22Rv1 (cell line): ENCODE measurements at regions not wholly inside any gene's neighbourhood (a gene's known extent, or its start where the extent isn't known, plus 50 kb on each side); places are given as distances from the start of the nearest gene placed in this dataset.
A peak's percentile ranks its signal among the peaks of the same experiment; 100 is the strongest.

Experiments
- H3K27ac ChIP-seq: fragments of 450-650 bp; 2 replicates; pipeline ENCODE4 v1.5.1; 2017
- CTCF ChIP-seq: fragments of 450-650 bp; IDR thresholded peaks from 2 replicates; pipeline ENCODE4 v1.5.1; 2017; ENCODE audit warnings: mild to moderate bottlenecking
- ZFX ChIP-seq: fragments of 450-650 bp; IDR thresholded peaks from 2 replicates; pipeline ENCODE4 v1.6.1; 2017; ENCODE audit warnings: antibody characterized with exemption, borderline replicate concordance

DNA sequence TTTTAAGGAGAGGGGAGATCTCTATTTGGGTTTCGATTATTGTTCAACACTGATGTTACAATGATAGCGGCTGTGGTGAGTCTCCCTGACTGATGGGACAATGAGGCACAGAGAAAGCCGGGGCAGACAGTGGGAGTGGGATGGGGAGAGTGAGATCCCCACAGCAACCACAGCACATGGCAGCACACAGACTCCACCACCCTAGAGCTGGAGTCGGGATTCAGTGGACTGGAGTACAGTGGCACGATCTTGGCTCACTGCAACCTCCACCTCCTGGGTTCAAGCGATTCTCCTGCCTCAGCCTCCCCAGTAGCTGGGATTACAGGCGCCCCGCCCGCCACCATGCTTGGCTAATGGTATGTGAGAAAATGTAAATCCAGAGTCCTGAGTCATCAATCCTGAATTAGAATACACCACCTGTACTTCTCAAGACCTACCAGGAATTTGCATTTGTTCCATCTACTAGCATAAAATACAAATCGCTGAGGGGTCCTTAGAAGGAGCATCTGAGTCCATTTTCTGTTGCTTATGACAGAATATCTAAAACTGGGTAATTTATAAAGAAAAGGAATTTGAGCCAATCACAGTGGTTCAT lies 125.8 kb downstream of the TOMM20 start:
- H3K27ac ChIP-seq = no peak overlapping the region
- TF ChIP-seq ZFX (no peak), CTCF (no peak)

- H3K27ac ChIP-seq = no peak overlapping the region
- TF ChIP-seq CTCF = no peak
- TF ChIP-seq ZFX = no peak
Measured at GRCh38 chr1:234999513-234999940, 129.1 kb downstream of the TOMM20 start.

DNA sequence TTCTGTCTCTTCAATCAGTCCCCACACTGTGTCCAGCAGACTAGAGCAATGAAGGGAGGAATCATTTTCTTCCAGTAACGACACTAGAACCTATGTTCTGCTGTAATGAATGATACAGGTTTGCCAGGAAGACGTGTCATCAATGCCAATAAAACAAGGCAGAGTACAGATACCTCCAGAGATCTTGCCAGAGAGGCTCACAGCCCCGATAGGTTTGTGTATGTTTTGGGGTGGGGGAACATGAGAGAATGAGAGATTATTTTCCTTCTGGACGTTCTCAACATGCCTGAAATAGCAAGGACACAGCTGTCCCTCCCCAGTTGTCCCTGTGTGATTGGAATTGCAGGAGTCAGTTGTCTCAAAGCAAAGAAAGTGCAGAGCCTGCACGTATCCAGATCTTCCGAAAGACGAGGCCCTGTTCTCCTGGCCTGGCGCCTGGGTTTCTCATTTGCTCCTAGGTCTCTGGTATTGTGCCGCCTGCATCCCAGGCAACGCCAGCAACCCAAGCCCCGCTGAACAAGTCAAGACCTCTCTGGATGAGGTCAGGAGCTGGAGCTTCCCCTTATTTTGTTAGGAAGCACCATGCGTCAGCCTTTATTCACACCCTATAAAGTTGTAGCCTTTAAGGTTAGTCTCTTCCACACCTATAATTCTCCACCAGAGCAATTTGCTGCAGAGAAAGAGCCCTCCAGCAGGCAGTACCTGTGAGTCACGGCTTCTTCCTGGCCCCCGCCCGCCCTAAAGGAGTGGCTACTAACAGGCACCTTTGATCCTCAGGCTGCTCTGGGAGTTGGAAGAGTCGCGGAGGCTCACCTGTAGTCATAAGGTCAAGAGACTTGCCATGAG lies 130.5 kb downstream of the TOMM20 start:
- peak overlapping the region; percentile 91 for H3K27ac ChIP-seq
- TF ChIP-seq CTCF (no peak), ZFX (no peak)

DNA sequence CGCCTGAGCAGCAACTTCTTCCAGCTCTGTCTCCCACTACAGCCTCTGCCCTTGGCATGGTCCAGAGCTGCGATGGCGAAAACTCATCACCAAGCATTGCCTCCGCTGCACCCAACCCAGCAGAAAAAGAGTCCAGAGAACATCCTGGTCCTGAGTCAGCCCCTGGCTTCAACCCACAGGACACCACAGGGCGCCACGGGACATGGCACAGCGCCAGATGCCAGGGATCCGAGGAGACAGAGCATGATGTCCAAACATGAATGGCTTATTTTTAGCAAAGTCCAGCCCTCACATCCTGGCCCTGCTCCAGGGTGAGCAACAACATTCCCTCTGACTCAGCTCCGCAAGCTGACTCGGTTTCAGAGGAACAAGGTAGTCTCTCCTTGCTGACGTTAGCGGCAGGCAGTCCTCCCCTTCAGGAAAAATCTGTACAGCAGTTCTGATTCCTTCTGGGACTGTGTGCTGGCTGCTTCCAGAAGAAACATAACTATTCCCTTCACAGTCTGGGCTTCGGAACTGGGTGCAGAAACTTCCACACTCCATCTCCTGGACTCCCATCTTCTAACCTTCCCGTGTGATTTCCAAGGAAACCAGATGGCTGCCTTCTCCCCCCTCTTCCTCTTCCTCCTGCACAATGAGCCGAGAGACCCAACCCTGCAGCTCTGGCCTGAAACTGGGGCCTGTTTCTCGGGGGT lies 131.3 kb downstream of the TOMM20 start:
- H3K27ac ChIP-seq = peak overlapping the region; percentile 91
- TF ChIP-seq CTCF (no peak), ZFX (no peak)

- H3K27ac ChIP-seq = peak overlapping the region; percentile 91
- TF ChIP-seq ZFX (no peak), CTCF (peak; percentile 20; the same call in 1 of the 2 replicates)
Measured at GRCh38 chr1:234996245-234996757, 132.3 kb downstream of the TOMM20 start.

DNA sequence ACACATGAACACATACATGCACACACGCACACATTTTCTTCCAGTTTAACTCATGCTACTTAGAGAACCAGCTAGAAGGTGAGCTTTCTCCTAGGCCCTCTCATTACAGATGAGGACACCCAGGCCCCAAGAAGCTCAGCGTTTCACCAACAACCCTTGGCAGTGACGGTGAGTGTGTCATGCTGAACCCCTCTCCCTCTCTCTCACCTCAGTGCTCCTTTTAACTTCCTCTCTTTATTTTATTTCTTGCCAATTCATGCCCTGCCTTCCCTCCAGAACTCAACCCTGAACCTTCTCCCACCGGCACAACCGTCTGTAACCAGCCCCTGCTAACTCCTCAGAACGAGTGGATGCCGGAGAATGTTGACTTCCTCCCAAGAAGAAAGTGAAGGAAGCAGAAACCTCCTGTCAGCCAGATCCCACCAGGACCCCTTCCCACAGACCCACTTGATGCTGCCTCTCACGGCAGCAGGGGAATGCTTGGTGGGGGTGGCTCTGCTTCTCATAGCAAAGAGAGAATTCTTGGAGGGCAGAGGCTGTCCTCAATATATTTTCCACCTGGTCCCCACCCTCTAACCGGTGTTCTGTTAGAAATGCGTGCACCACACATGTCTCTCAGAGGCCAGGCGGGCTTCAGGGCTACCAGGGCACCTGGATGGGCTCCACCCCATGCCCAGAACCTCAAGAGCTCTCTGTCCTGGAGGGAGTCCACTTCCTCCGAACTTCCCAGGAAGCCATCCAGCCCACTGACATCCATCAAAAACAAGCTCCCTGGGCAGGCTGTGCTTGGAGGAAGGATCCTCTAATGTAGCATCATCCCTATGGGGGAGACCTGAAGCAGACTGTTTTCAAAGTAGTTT lies 134.0 kb downstream of the TOMM20 start:
- TF ChIP-seq CTCF = no peak
- TF ChIP-seq ZFX = no peak
- peak overlapping the region; percentile 35; the same call in 1 of the 2 replicates for H3K27ac ChIP-seq
